ENCODE measurements at regions not wholly inside any gene's neighbourhood (a gene's known extent, or its start where the extent isn't known, plus 50 kb on each side); places are given as distances from the start of the nearest gene placed in this dataset.

- TF ChIP-seq ZFX (IDR thresholded peaks at IDR 0.05): no peak
- TF ChIP-seq CTCF (conservative IDR thresholded peaks at IDR 0.05): no peak
- H3K27ac ChIP-seq: no peak overlapping the region
Observed at GRCh38 chr4:181637186-181638105, 605.8 kb upstream of the TENM3 start.

GRCh38 chr4:181643466-181643865 is 599.7 kb upstream of the TENM3 start:
- TF ChIP-seq CTCF (conservative IDR thresholded peaks at IDR 0.05): no peak
- TF ChIP-seq ZFX (IDR thresholded peaks at IDR 0.05): no peak

GRCh38 chr4:181645489-181645888 is 597.7 kb upstream of the TENM3 start:
- no peak for TF ChIP-seq CTCF (conservative IDR thresholded peaks at IDR 0.05)
- TF ChIP-seq ZFX (IDR thresholded peaks at IDR 0.05): no peak
- H3K27ac ChIP-seq: no peak overlapping the region

More at GRCh38 chr4:181643466-181643865, 599.7 kb upstream of the TENM3 start:
- H3K27ac ChIP-seq: no peak overlapping the region

GRCh38 chr4:181646864-181647263 is 596.3 kb upstream of the TENM3 start:
- TF ChIP-seq CTCF (conservative IDR thresholded peaks at IDR 0.05): no peak
- TF ChIP-seq ZFX (IDR thresholded peaks at IDR 0.05): no peak
- H3K27ac ChIP-seq: no peak overlapping the region

- TF ChIP-seq CTCF (conservative IDR thresholded peaks at IDR 0.05): no peak
- no peak for TF ChIP-seq ZFX (IDR thresholded peaks at IDR 0.05)
- H3K27ac ChIP-seq: no peak overlapping the region
Observed at GRCh38 chr4:181647396-181648147, 595.6 kb upstream of the TENM3 start.

- H3K27ac ChIP-seq: no peak overlapping the region
- no peak for TF ChIP-seq ZFX (IDR thresholded peaks at IDR 0.05)
Observed at GRCh38 chr4:181650033-181650825, 593.0 kb upstream of the TENM3 start.

- TF ChIP-seq CTCF (conservative IDR thresholded peaks at IDR 0.05) (no peak), ZFX (IDR thresholded peaks at IDR 0.05) (no peak)
- H3K27ac ChIP-seq: no peak overlapping the region
Observed at GRCh38 chr4:181656748-181657147, 586.5 kb upstream of the TENM3 start.

Data from C4-2B (cell line).